HepG2 (cell line): ENCODE measurements at regions not wholly inside any gene's neighbourhood (a gene's known extent, or its start where the extent isn't known, plus 50 kb on each side); places are given as distances from the start of the nearest gene placed in this dataset.

ENCODE experiments used
- ATAC-seq: fragments of 200-7000 bp; cut with Tn5 transposase; 3 replicates; pipeline ENCODE4 v1.9.1; 2020; ENCODE audit warnings: mild to moderate bottlenecking, moderate library complexity
- BruUV-seq: library from RNA; stranded (reverse); fragments of 400-500 nt; replicated peaks from 2 replicates; lab custom pipeline; 2021; lab: Mats Ljungman, UMichigan
- CTCF ChIA-PET: fragments of 300-600 bp; formaldehyde crosslinking; extraction: SDS; loops from one replicate; lab custom pipeline; 2021; ENCODE audit warnings: low total read pairs, inconsistent platforms, low intra/inter-chr PET ratio; lab: Yijun Ruan, JAX
- POLR2A ChIA-PET: fragments of 350-600 bp; sonication (Branson Sonifier 250); formaldehyde crosslinking; loops from one replicate; lab custom pipeline; 2020; ENCODE audit warnings: antibody characterized with exemption, inconsistent platforms; lab: Yijun Ruan, JAX
- DNase-seq: peaks from one replicate; pipeline ENCODE4 v3.0.0-alpha.2; 2015; ENCODE audit warnings: low spot score
- FAIRE-seq: peaks from 3 replicates; lab custom pipeline; 2011; peaks lifted over from hg19 to GRCh38; lab: Jason Lieb, UNC
- H2AFZ ChIP-seq: one replicate; pipeline ENCODE4 v1.6.1; 2011; ENCODE audit warnings: low read length, inconsistent platforms
- H3K27ac ChIP-seq: fragments of 300-600 bp; 3 replicates; pipeline ENCODE4 v1.8.0; 2011; ENCODE audit warnings: mixed run types, mild to moderate bottlenecking, mixed read lengths, low read length, inconsistent platforms; ENCODE audit not compliant: insufficient read depth; ENCODE audit errors: extremely low read length
- H3K27me3 ChIP-seq, 2 experiments: fragments of 200-600 bp in 1 of 2; 2 replicates in 1 of 2; 3 replicates in 1 of 2; pipeline versions ENCODE4 v1.6.0 to v1.8.0; 2011; ENCODE audit warnings: low read length in 2 of 2, mild to moderate bottlenecking in 2 of 2, moderate library complexity in 2 of 2, inconsistent platforms in 1 of 2; ENCODE audit not compliant: insufficient read depth in 2 of 2, control insufficient read depth in 1 of 2
- H3K36me3 ChIP-seq, 2 experiments: fragments of 200-600 bp in 1 of 2; replicated peaks in 1 of 2; 2 replicates in 1 of 2; 3 replicates in 1 of 2; pipeline versions ENCODE4 v1.5.1 to v1.8.0; 2011; ENCODE audit warnings: low read length in 2 of 2, inconsistent platforms in 1 of 2; ENCODE audit not compliant: insufficient read depth in 2 of 2, control insufficient read depth in 1 of 2
- H3K4me1 ChIP-seq: 2 replicates; pipeline ENCODE4 v1.5.1; 2012; ENCODE audit warnings: low read length, inconsistent platforms; ENCODE audit not compliant: insufficient read depth
- H3K4me2 ChIP-seq: 2 replicates; pipeline ENCODE4 v1.6.0; 2011; ENCODE audit warnings: low read depth, low read length, inconsistent platforms
- H3K4me3 ChIP-seq, 3 experiments: fragments of 200-600 bp in 1 of 3; sonication (generic), shearing (Covaris generic) in 1 of 3; replicated peaks in 1 of 3; 2 replicates each; pipeline ENCODE4 v1.5.1; 2011 to 2016; ENCODE audit warnings: low read length in 3 of 3, inconsistent platforms in 2 of 3, low read depth in 2 of 3, mild to moderate bottlenecking in 2 of 3, control low read depth in 1 of 3, mixed read lengths in 1 of 3; ENCODE audit not compliant: insufficient read depth in 1 of 3
- H3K79me2 ChIP-seq: one replicate; pipeline ENCODE4 v1.6.1; 2011; ENCODE audit warnings: low read length, inconsistent platforms; ENCODE audit not compliant: insufficient read depth
- H3K9ac ChIP-seq: 2 replicates; pipeline ENCODE4 v1.6.0; 2011; ENCODE audit warnings: mild to moderate bottlenecking, low read depth, low read length, inconsistent platforms; ENCODE audit not compliant: insufficient read depth
- H3K9me3 ChIP-seq: 2 replicates; pipeline ENCODE4 v1.5.1; 2012; ENCODE audit warnings: mild to moderate bottlenecking, low read length
- H4K20me1 ChIP-seq: 2 replicates; pipeline ENCODE4 v1.6.0; 2011; ENCODE audit warnings: inconsistent platforms, mild to moderate bottlenecking, low read length, moderate library complexity; ENCODE audit not compliant: insufficient read depth
- AHR ChIP-seq: IDR thresholded peaks from 2 replicates; pipeline ENCODE4 v1.6.1; 2018; ENCODE audit warnings: missing genetic modification reagents, missing compliant biosample characterization
- ATF7-NPFF ChIP-seq: sonication (generic); formaldehyde crosslinking; IDR thresholded peaks from 2 replicates; pipeline ENCODE4 v1.8.1; 2023; ENCODE audit warnings: mild to moderate bottlenecking, low read depth, missing genetic modification reagents, moderate library complexity
- BORCS8-MEF2B ChIP-seq: sonication (generic); formaldehyde crosslinking; IDR thresholded peaks from 2 replicates; pipeline ENCODE4 v1.8.0; 2022; ENCODE audit warnings: mild to moderate bottlenecking, missing genetic modification reagents
- E2F1 ChIP-seq: sonication (generic); formaldehyde crosslinking; IDR thresholded peaks from 2 replicates; pipeline ENCODE4 v1.5.0; 2020; ENCODE audit warnings: missing genetic modification reagents
- EED ChIP-seq: sonication (generic); formaldehyde crosslinking; IDR thresholded peaks from 2 replicates; pipeline ENCODE4 v1.5.0; 2020; ENCODE audit warnings: mild to moderate bottlenecking, missing genetic modification reagents
- FOXC1 ChIP-seq: sonication (generic); formaldehyde crosslinking; IDR thresholded peaks from 2 replicates; pipeline ENCODE4 v1.8.0; 2022; ENCODE audit warnings: mild to moderate bottlenecking, missing genetic modification reagents, borderline replicate concordance
- HMG20B ChIP-seq: conservative IDR thresholded peaks from 2 replicates; pipeline ENCODE4 v1.6.1; 2016; ENCODE audit warnings: missing genetic modification reagents, missing compliant biosample characterization
- KDM6A ChIP-seq: IDR thresholded peaks from 2 replicates; pipeline ENCODE4 v1.6.1; 2016; ENCODE audit warnings: low read depth
- KMT2A ChIP-seq: sonication (generic); formaldehyde crosslinking; IDR thresholded peaks from 2 replicates; pipeline ENCODE4 v1.4.0; 2020; ENCODE audit warnings: missing genetic modification reagents
- NFIB ChIP-seq: sonication (generic); formaldehyde crosslinking; IDR thresholded peaks from 2 replicates; pipeline ENCODE4 v1.9.0; 2021; ENCODE audit warnings: missing genetic modification reagents, mild to moderate bottlenecking, borderline replicate concordance
- RXRB ChIP-seq: IDR thresholded peaks from 2 replicates; pipeline ENCODE4 v1.6.1; 2016; ENCODE audit warnings: borderline replicate concordance, missing genetic modification reagents, missing compliant biosample characterization
- SIX1 ChIP-seq: sonication (generic); formaldehyde crosslinking; IDR thresholded peaks from 2 replicates; pipeline ENCODE4 v1.4.0; 2020; ENCODE audit warnings: missing genetic modification reagents, borderline replicate concordance
- ZBTB38 ChIP-seq: sonication (generic); formaldehyde crosslinking; IDR thresholded peaks from 2 replicates; pipeline ENCODE4 v1.5.1; 2020; ENCODE audit warnings: mild to moderate bottlenecking, missing genetic modification reagents
- ZNF232 ChIP-seq: sonication (generic); formaldehyde crosslinking; IDR thresholded peaks from 2 replicates; pipeline ENCODE4 v1.4.0; 2020; ENCODE audit warnings: missing genetic modification reagents, borderline replicate concordance
- ZNF256 ChIP-seq: sonication (generic); formaldehyde crosslinking; conservative IDR thresholded peaks from 2 replicates; pipeline ENCODE4 v1.4.0; 2020; ENCODE audit warnings: missing genetic modification reagents
- ZNF282 ChIP-seq: fragments of 450-650 bp; IDR thresholded peaks from 2 replicates; pipeline ENCODE4 v1.6.1; 2018; ENCODE audit not compliant: partially characterized antibody
- ZNF513 ChIP-seq: sonication (generic); formaldehyde crosslinking; conservative IDR thresholded peaks from 2 replicates; pipeline ENCODE4 v1.5.0; 2020; ENCODE audit warnings: missing genetic modification reagents
- ZNF580 ChIP-seq: IDR thresholded peaks from 2 replicates; pipeline ENCODE4 v1.6.1; 2016; ENCODE audit warnings: low read depth, borderline replicate concordance
- ZNF672 ChIP-seq: sonication (generic); formaldehyde crosslinking; IDR thresholded peaks from 2 replicates; pipeline ENCODE4 v1.8.1; 2022; ENCODE audit warnings: missing genetic modification reagents
- ZNF776 ChIP-seq: sonication (generic); formaldehyde crosslinking; IDR thresholded peaks from 2 replicates; pipeline ENCODE4 v1.4.0; 2020; ENCODE audit warnings: mild to moderate bottlenecking, missing genetic modification reagents
- WGBS: methylation state at CpG from one replicate; pipeline ENCODE4 v1.1.6; 2017; ENCODE audit warnings: low lambda C conversion rate; 5-methylcytosine and 5-hydroxymethylcytosine counted together
- in situ Hi-C: cut with HindIII; loops from 2 replicates; pipeline ENCODE4 v1.10.0; 2017; ENCODE audit warnings: low pct_unique_long_range_greater_than_20kb; ENCODE audit not compliant: extremely low pct_ligation_motif_present
- intact Hi-C: fragments of 100-400 bp; cut with micrococcal nuclease; formaldehyde crosslinking; loops from one replicate; pipeline ENCODE4 v1.10.0; 2022; ENCODE audit not compliant: unreplicated experiment

DNA sequence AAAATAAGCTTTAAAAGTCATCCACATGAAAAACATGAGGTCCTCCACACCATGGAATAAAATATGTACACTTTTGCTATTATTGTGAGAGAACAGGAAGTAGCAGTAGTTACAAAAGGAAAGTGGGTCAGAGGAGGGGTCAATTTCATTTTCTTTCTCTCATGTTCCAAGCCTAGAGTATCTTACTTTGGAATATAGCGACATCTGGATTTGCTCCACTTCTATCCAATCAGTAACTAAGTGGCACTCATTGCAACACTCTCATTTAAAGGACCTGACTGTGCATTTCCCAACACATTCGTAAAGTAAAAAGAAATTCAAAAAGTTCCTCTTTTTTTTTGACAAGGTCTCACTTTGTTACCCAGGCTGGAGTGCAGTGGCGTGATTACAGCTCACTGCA lies 637.3 kb downstream of the TUSC7 start:
- Histone ChIP-seq H3K79me2 (no peaks in the 10 kb centered on the region), H3K36me3 (no peaks in the 10 kb centered on the region), H3K4me2 (no peak overlapping the region), H3K27ac (no peak overlapping the region), H3K4me3 (no peak overlapping the region), H4K20me1 (no peaks in the 10 kb centered on the region), H3K27me3 (no peaks in the 10 kb centered on the region), H3K4me1 (no peaks in the 10 kb centered on the region), H3K9ac (no peak overlapping the region), H3K9me3 (no peaks in the 10 kb centered on the region), H2AFZ (no peak overlapping the region)
- POLR2A ChIA-PET: no interaction called here
- DNase-seq: no peak
- intact Hi-C loops (no loop called here), in situ Hi-C loops (no loop called here)
- no TSS peak for BruUV-seq
- CTCF ChIA-PET: no interaction called here
- ATAC-seq: no peak
- TF ChIP-seq ZNF580 (no peak), ZNF776 (CRISPR knock-in tag) (no peak), ZNF256 (CRISPR knock-in tag) (no peak), NFIB (CRISPR knock-in tag) (no peak), BORCS8-MEF2B (CRISPR knock-in tag) (no peak), RXRB (no peak), ZNF672 (CRISPR knock-in tag) (no peak), KMT2A (CRISPR knock-in tag) (no peak), ATF7-NPFF (CRISPR knock-in tag) (no peak), ZNF232 (no peak), HMG20B (CRISPR knock-in tag) (no peak), AHR (no peak), E2F1 (no peak), ZNF513 (CRISPR knock-in tag) (no peak), ZBTB38 (CRISPR knock-in tag) (no peak), FOXC1 (CRISPR knock-in tag) (no peak), KDM6A (CRISPR knock-in tag) (no peak), ZNF282 (no peak), EED (no peak), SIX1 (CRISPR knock-in tag) (no peak)
- 0% methylated on average over 3 of the region's 3 CpGs for WGBS
- no peak for FAIRE-seq
